GM21360 (cell line): ENCODE measurements at regions not wholly inside any gene's neighbourhood (a gene's known extent, or its start where the extent isn't known, plus 50 kb on each side); places are given as distances from the start of the nearest gene placed in this dataset.

Experiments
- ATAC-seq: cut with Tn5 transposase; IDR thresholded peaks from one replicate; pipeline ENCODE4 v1.9.1; 2021; ENCODE audit warnings: mild to moderate bottlenecking, moderate library complexity; ENCODE audit not compliant: unreplicated experiment

GRCh38 chr5:58121391-58121790 is 338.5 kb downstream of the PLK2 start:
- no peak for ATAC-seq

- ATAC-seq = no peak
These were observed 342.3 kb downstream of the PLK2 start for GRCh38 chr5:58117542-58117941.

GRCh38 chr5:58116346-58116745 is 343.5 kb downstream of the PLK2 start:
- no peak for ATAC-seq

- ATAC-seq = no peak
These were observed 344.1 kb downstream of the PLK2 start for GRCh38 chr5:58115811-58116210.

- ATAC-seq = no peak
These were observed 345.6 kb downstream of the PLK2 start for GRCh38 chr5:58114324-58114723.

- no peak for ATAC-seq
These were observed 346.7 kb downstream of the PLK2 start for GRCh38 chr5:58113172-58113571.

- no peak for ATAC-seq
These were observed 351.4 kb downstream of the PLK2 start for GRCh38 chr5:58108511-58108910.

GRCh38 chr5:58107704-58108103 is 352.2 kb downstream of the PLK2 start:
- ATAC-seq = no peak

- no peak for ATAC-seq
These were observed 353.0 kb downstream of the PLK2 start for GRCh38 chr5:58106754-58107410.

- no peak for ATAC-seq
These were observed 354.1 kb downstream of the PLK2 start for GRCh38 chr5:58105836-58106235.

- no peak for ATAC-seq
These were observed 360.6 kb downstream of the PLK2 start for GRCh38 chr5:58099257-58099656.

GRCh38 chr5:58094031-58094430 is 365.9 kb downstream of the PLK2 start:
- ATAC-seq = no peak

GRCh38 chr5:58090704-58091103 is 369.2 kb downstream of the PLK2 start:
- ATAC-seq = no peak

GRCh38 chr5:58088941-58089340 is 370.9 kb downstream of the PLK2 start:
- ATAC-seq = no peak

- no peak for ATAC-seq
These were observed 372.0 kb downstream of the PLK2 start for GRCh38 chr5:58087905-58088304.

- no peak for ATAC-seq
These were observed 372.8 kb downstream of the PLK2 start for GRCh38 chr5:58087123-58087522.

- no peak for ATAC-seq
These were observed 374.1 kb downstream of the PLK2 start for GRCh38 chr5:58085800-58086199.

GRCh38 chr5:58081435-58081834 is 378.5 kb downstream of the PLK2 start:
- ATAC-seq = no peak

GRCh38 chr5:58080573-58080972 is 379.3 kb downstream of the PLK2 start:
- no peak for ATAC-seq

GRCh38 chr5:58077966-58078365 is 381.9 kb downstream of the PLK2 start:
- ATAC-seq = no peak

GRCh38 chr5:58077416-58077815 is 382.5 kb downstream of the PLK2 start:
- no peak for ATAC-seq

- ATAC-seq = no peak
These were observed 383.2 kb downstream of the PLK2 start for GRCh38 chr5:58076483-58077257.

GRCh38 chr5:58075907-58076306 is 384.0 kb downstream of the PLK2 start:
- ATAC-seq = no peak
